HG02623 (cell line): ENCODE measurements at regions not wholly inside any gene's neighbourhood (a gene's known extent, or its start where the extent isn't known, plus 50 kb on each side); places are given as distances from the start of the nearest gene placed in this dataset.
"Not testable (repeated sequence)": the region's sequence is repeated elsewhere in the genome, so short reads cannot be mapped to it uniquely, and the experiment has no call there.

Source experiments
- ATAC-seq: cut with Tn5 transposase; IDR thresholded peaks from one replicate; pipeline ENCODE4 v1.9.1; 2021; ENCODE audit warnings: moderate library complexity; ENCODE audit not compliant: unreplicated experiment

DNA sequence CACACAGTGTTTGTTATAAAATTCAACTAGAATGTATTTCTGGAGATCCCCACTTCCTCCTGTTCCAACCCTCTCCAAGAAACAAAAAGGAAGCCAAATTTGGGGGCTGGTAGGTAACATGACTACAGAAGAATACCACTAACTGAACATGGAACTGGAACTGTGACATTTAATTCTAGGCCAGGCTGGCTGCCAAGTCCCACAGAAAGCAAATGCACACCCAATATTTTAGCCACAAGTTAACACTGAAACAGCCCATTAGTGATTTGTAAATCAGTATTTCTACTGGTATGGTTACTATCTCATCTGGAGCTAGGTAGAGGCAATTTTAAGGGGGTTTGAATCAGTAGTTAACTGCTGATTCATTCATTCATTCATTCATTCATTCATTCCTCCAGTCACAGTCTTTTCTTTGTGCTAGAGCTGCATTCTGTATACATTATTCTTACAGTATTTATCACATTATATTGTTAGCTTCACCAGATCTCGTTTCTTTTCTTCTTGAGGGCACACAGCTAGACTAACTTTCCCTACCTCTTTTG, 131.7 kb upstream of the GDNF start:
- no peak for ATAC-seq

DNA sequence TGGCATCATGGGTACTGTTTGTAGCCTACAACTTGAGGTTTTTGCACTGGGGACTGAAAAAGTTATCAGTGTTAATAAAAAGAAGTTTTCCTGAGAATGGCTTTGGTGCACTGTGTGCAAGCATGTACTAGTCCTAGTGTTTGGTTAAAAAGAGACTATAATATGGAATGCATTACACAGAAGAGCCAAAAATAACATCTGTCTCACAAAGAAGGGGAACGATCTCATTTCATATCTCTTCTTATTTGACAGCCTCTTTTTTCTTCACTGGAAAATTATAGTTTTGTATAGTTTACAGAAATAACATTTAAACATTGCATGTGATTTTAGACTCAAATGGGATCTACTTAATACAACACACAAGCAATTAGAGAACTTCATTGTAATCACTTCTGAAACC, 127.0 kb upstream of the GDNF start:
- ATAC-seq: no peak

DNA sequence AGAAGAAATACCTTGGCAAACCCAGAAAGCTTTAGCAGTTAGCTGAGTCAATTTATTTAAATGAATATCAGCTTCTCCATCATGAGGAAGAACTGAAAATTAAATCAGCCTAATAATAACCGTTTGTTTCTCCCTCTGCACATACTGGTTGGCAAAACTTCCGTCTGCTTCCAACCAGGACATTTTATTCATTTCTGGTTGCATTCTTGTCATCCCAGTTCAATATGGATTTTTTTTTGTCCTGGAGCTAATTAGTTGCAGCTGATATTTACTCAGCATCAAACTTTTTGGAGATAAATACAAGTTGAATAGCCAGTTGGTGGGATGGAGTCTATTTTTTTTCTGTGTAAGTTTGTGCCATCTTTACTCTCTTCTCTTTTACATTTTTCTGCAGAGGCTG, 126.5 kb upstream of the GDNF start:
- ATAC-seq: no peak

DNA sequence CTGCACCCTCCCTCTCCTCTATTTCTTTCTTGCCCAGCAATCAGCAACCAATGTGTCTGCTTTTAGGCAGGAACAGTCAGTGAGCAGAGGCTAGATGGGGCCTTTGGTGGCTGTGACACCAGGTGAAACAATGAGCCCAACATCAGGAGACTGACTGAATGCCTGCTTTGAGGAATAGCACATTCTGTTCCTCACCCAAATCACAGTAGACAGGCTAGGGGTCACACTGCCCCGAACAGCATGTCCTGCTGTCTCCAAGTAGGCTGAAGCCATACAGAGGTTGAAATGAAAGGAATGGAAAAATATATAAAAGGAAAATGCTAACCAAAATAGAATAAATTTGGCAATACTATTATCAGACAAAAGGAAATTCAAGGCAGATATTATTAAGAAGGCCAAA, 122.5 kb upstream of the GDNF start:
- ATAC-seq: no peak

DNA sequence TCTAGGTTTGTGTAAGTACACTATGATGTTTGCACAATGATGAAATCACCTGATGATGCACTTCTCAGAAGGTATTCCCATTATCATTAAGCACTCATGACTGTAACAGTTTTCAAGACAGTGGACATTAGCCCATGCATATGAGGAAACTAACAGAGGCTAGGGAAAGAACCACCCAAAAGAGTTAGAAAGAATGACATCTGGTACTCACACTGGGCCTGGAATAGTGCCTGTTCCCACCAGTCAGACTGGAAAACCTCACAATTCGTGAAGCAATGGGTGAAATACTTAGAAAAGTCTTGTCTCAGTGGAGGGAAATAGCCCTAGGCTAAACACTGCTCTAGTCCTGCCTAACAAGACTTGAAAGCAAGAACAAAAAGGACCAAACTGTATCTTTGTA, 117.4 kb upstream of the GDNF start:
- ATAC-seq: no peak

DNA sequence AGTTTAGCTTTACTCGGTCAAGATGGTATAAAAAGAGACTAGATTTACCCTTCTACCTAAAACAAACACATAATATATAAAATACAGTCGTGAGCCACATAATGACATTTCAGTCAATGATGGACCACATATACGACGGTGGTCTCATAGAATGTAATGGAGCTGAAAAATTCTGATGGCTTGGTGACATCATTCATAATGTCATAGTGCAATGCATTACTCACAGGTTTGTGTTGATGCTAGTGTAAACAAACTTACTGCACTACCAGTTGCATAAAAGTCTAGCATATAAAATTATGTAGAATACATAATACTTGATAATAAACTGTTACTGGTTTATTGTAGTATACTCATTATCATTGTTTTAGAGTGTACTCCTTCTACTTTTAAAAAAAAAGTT, 115.9 kb upstream of the GDNF start:
- no peak for ATAC-seq

DNA sequence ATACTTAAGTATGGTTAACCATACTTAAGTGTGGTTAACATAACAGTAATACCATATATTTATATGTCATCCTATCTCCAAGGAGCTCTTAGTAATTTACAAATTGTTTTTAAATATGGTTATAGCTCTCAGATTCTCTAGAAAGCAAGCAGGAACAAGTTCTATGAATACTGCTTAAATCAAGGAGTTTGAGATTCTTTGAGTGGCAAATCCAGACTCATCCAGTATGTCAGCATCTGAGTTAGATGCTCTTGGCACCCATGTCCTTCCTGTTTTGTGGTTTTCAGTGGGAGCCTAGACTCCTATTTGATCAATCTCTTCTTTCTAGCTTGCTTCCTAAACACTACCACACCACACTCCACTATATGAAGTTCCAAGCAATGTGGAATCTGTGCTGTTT, 114.7 kb upstream of the GDNF start:
- ATAC-seq: no peak

DNA sequence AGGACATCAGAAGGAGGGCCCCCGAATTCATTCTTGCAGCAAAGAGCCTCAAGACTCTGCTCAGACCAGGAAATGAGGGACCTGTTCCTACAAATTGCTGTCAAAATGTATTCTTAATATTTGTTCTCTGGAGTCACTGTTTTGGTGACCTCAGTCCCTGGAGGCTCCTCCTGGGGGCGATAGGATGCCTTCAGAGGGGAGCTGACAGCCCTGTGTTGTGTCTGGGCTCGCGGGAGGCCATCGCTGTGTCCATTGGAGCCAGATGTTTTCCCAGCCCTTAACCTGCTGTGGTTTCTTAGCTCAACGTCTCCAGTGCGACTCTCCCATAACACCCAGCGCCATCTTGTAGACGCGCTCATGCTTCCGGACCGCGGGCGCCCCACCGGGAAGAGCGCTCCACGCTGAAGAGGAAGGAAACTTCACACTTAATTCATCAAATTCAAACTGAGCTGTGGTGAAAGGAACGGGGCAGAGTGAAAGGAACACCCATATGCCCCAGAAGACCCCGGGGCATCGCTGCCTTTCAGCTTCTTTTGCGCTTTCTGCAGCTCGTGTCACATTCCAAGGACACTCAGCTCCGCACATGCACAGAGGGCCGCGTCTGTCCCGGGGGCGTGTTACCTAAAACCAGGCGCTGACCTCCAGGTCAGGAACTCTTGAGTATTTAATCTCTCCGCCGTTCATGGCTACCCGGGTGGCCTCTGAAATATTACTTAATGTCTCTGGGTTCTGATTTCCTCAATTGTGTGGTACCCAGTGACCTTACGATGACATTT, 112.3 kb upstream of the GDNF start:
- ATAC-seq: no peak

DNA sequence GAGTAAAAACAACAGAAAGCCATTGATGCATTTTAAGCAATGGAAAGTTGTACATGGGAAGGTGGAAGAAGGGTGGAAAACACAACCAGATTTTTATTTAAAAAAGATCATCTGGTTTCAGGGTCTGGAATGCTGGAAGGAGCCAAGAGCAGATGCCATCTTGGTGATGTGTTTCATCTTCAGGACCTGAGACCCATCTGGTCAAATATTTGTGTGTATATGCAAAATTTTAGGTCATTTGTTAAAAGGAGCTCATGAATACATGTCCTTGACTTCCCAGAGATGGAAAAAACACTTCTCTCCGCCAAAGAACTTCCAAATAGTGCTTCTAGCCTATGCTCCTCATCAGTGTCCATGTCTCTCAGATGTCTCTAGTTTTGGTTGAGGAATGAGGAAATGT, 110.6 kb upstream of the GDNF start:
- no peak for ATAC-seq

DNA sequence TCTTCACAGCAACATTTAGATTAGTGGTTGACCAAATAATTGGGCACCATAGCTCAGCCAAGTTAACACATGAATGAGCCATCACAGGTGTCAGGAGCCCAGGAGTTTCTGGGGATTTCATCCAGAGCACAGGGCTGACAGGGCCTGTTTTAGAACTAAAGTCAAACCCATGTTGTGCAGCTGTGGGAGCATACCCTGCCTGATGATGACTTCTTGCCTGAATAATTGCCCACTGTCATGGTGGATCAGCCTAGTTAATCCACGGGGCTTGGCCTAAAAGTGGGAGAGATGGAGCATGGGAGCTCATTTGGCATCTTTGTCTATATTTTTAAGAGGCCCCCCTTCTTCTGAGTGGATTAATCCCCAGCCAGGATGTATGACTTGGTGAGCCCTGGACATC, 105.6 kb upstream of the GDNF start:
- ATAC-seq: no peak

DNA sequence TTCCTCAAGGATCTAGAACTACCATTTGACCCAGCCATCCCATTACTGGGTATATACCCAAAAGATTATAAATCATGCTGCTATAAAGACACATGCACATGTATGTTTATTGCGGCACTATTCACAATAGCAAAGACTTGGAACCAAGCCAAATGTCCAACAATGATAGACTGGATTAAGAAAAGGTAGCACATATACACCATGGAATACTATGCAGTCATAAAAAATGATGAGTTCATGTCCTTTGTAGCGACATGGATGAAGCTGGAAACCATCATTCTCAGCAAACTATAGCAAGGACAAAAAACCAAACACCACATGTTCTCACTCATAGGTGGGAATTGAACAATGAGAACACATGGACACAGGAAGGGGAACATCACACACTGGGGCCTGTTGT, 103.3 kb upstream of the GDNF start:
- not testable (repeated sequence) for ATAC-seq

DNA sequence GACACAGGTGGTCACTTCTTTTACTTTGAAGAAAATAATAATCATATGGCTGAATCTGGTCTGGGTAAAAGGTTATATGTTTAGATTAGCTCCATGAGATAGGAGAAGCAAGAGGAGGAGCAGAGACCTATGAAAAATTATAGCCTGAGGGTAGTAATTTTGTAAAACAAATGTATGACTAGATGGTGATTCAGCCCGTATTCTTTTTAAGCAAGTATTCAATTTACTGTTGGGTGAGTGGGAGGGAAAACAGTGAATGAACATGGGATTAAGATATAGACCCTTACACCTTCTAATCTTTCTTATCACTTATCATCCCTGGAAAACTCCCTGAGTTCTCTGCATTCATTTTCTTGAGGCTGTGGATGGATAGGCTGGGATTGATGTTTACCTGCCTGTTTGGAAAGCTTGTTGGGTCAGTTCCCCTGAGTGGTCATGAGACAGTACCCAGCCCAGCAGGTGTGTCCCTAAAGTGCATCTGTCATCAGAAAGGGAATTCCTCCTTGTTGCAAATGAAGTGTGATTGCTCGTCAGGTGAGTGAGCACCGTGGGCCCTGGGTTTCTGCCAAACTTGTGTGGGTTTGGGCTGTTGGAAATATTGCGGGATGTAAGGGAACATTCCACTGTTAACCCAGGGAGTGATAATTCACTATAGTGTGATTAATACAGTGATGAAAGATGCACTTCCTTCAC, 101.2 kb upstream of the GDNF start:
- ATAC-seq: no peak

DNA sequence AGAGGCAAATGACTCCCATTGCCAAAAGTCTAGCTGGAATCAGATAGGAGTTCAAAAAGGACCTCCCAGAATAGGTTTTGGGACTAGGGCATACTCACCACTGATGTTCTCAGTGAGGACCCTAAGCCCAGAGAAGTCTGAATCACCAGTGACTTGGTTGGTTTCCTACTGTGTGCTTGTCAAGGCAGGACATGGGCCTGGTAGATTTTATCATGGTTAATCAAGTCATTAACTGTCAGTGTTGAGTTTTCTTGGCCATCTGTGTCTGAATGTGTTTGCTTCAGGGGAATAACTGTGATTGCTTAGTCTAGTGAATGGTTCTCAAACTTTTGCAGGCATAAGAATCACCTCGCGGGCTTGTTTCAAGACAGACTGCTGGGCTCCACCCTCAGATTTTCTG, 99.0 kb upstream of the GDNF start:
- no peak for ATAC-seq

DNA sequence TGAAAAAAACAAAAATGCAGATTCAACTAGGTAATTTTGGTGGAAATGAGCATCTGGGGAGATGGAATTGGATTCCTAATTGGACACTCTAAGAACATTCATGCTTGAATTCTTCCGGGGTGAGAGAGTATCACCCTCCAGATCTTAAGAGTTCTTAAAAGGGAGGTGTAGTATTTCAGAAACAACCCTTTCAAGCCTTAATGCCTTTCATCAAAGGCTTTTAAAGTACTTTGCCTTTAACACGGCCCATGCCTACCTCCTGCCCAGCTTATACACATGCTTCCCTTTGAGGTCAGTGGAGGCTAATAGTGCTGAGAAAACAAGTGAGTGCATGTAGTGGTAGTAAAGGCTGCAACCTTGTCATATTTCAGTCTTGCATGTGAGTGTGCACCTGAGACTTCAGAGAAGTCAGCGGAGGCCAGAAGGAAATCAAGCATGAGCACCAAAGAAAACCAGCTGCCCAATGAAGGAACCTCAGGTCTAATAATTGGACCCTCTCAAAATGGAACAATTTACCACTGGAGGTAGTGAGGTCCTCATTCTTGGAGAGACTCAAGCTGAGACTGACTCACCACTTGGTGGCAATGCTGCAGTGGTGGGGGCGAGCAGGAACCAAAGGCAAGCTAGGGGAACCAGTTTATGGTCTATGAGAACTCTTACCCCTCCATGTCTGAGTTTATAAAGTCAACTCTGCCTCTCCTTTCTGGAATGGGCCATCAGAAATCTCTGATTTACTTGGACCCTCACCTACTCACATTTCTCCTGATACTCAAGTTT, 98.4 kb upstream of the GDNF start:
- ATAC-seq: no peak

DNA sequence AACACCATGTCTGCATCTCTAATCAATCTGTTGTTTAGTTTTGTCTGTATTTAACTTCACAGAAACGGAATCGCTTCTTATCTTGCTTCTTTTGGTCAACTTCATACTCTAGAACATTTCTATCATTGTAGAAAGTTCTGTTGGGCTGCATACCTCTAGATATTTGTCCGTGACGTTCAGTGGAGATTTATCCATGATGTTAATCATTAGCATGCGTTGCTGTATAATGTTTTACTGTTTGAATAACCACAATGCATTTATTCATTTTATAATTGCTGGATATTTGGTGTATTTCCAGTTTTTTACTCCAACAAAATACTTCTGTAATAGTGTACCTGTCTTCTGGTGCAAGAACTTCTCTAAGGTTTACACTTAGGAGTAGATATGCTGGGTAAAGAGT, 96.2 kb upstream of the GDNF start:
- no peak for ATAC-seq

DNA sequence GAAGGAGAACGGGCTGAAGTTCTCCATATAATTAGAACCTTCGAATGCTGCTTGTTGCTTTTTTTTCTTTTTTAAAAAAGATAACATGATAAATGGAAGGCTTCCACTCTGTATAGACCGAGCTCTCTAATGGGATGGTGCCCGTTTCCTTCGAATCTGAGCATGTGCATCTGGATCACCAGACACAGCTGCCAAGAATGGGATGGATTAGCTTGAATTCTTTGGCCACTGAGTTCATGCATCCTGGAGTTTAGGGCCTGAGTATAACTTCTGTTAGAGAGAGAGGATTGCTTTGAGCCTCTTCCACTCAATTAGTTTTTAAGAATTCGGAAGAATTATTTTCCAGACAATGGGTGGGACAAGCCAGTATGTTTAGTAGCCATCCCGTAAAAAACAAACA, 93.7 kb upstream of the GDNF start:
- no peak for ATAC-seq

DNA sequence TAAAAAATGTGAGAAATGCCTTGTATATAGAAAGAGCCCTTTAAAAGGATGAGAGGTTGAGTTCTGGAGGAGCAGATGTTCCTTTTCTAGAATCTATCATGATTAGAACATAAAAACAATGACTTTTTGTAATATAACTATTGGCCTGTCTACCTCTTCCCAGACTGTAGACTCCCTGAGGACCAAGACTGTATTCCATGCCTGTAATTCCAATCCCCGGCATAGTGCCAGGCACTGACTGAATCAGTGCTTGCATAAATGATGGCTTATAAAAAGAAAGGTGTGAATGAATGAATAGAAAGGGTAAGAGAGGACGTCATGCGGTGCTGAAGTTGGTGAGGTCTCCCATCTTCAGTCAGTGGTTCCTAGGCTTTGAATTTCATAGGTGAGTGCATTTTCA, 92.6 kb upstream of the GDNF start:
- no peak for ATAC-seq

DNA sequence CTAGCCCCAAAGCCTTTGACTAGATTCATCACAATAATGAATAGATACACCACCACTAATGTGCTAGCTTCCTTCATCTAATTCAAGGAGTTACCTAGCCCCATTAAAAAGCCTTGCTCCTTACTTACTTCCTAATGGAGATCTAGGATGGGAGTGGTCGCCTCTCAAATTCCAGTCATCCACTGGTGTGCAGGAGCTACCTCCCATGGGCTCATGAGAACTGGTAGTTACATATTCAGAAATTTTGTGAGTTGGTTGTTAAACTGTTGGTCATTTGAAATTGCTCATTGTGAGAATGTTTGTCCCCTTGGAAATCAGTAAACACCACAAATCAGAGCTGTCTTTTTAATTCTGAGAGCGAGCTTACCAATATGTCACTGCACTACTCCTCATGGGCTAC, 91.7 kb upstream of the GDNF start:
- ATAC-seq: no peak

DNA sequence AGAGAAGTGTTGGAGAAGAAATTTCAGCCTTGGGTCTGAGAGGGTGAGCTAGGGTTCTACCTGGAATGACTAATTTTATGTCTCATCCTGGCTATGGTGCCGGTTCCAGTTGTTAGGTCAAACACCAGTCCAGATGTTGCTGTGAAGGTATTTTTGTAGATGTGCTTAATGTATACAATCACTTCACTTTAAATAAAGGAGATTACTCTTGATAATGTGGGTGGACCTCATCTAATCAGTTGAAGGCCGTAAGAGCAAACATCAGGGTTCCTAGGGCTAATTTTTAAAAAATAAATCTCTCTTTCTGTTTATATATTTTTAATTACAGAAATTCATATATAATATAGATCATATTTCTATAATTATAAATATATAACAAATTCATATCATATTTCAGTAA, 90.5 kb upstream of the GDNF start:
- no peak for ATAC-seq

DNA sequence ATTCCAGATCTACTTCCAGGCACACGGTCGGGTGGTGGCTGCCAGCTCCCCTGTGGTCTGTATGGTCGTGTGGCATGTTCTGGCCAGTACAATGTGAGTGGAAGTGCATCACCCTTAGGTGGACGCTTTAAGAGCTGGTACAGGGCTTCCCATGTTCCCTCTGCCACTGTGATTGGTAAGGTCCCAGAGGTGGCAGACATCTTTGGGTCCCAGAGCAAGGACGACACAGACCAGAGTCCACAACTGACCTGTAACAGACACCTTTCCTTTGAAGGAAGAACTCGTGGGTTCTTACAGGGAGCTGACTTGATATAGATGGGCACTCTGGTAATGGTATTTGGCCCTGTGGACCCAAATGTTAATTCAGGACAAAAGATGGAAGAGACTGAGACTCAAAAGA, 90.0 kb upstream of the GDNF start:
- no peak for ATAC-seq

DNA sequence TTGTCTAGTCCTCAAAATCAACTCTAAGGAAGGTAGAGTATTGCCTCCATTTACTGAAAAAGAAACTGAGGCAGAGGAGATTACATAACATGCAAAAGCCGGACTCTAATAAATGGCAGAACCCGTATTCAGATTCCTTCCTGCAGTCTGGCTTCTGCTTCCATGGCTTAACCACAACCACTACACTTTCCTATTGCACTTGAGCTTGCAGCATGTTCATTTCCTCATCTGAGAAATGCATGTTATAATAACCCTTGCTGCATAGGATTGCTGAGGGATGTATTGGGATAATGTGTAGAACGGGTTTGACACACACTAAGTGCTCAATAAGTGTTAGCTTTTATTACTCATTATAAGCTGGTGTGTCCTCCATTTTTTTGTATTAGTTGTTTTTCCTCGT, 87.9 kb upstream of the GDNF start:
- ATAC-seq: not testable (repeated sequence)

DNA sequence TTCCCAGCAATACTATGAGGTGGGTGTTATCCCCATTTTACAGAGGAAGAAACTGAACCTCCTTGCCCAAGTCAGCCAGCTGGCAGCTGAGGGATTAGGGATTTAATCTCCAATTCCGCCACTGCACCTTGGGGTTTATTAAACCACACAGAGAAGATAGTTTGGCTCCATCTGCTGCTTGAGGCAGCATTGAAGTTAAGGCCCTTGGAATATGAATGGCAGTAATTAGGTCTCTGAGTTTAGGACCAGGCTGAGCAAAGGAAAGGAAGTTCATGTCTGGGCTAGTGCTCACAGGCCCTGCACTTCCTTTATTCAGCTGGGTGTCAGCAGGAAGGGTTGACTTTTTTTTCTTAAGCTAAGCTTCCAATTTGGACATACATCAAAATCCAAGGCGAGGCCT, 86.9 kb upstream of the GDNF start:
- ATAC-seq: no peak
